ENCODE measurements at regions not wholly inside any gene's neighbourhood (a gene's known extent, or its start where the extent isn't known, plus 50 kb on each side); places are given as distances from the start of the nearest gene placed in this dataset.

DNA sequence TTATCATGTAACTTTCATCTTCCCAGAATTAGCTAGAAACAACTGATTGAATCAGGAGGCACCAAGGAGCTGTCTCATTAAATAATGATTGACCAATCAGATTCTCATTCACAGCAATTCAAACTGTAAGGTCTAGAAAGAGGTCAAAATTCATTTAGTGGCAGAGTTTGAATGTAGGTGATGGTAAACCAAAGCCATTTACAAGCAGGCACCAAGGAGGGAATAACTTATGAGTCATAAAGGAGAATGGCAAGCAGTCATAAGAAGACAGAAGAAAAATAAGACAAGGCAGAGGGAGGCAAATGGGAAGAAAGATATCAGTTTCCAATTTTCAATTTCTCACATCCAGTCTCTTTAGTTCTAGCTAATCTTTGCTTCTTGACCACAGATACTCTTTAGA, 52.9 kb upstream of the DEFB112 start:
- no peaks in the 10 kb centered on the region for H4K20me1 ChIP-seq (ENCODE audit: insufficient read depth, low read length)
- H3K79me2 ChIP-seq (ENCODE audit: low read length) = no peaks in the 10 kb centered on the region
- no peak overlapping the region for H3K4me3 ChIP-seq (ENCODE audit: low read length)
- no peaks in the 10 kb centered on the region for H3K9me3 ChIP-seq (ENCODE audit: insufficient read depth, low read length)
- no peaks in the 10 kb centered on the region for H3K27me3 ChIP-seq (ENCODE audit: low read depth, low read length)
- TF ChIP-seq EZH2phosphoT487 (IDR thresholded peaks at IDR 0.05; ENCODE audit: low read depth) = no peak
- TF ChIP-seq, protein P1, sequence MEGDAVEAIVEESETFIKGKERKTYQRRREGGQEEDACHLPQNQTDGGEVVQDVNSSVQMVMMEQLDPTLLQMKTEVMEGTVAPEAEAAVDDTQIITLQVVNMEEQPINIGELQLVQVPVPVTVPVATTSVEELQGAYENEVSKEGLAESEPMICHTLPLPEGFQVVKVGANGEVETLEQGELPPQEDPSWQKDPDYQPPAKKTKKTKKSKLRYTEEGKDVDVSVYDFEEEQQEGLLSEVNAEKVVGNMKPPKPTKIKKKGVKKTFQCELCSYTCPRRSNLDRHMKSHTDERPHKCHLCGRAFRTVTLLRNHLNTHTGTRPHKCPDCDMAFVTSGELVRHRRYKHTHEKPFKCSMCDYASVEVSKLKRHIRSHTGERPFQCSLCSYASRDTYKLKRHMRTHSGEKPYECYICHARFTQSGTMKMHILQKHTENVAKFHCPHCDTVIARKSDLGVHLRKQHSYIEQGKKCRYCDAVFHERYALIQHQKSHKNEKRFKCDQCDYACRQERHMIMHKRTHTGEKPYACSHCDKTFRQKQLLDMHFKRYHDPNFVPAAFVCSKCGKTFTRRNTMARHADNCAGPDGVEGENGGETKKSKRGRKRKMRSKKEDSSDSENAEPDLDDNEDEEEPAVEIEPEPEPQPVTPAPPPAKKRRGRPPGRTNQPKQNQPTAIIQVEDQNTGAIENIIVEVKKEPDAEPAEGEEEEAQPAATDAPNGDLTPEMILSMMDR (IDR thresholded peaks at IDR 0.05; ENCODE audit: low read depth, low read length) = no peak
- no peak overlapping the region for H2AFZ ChIP-seq (ENCODE audit: low read depth, low read length)
- no peaks in the 10 kb centered on the region for H3K4me1 ChIP-seq (ENCODE audit: low read length)
- no peak overlapping the region for H3K9ac ChIP-seq (ENCODE audit: low read length)
- no peaks in the 10 kb centered on the region for H3K36me3 ChIP-seq (replicated peaks; ENCODE audit: low read depth, low read length)
- H3K27ac ChIP-seq (ENCODE audit: low read length) = no peak overlapping the region
- H3K4me2 ChIP-seq (ENCODE audit: low read length) = no peak overlapping the region

DNA sequence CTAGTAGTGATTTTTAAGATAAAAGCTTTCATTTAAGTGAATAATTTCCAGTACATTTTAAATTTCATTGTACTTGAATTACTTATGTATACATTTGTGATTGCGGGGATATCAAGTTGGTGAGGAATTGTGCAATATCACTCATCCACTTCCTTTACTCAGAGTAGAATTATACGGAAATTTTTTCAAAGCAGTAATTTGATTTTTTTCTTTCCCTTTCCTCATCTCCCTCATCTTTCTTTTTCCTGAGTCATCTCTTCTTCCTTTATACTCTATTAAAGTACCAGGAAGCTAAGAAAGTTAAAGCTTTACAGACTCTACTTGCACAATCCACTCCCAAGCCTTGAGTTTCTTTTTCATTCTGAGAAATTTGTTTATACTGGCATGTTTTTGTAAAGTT, 60.9 kb upstream of the DEFB112 start:
- Histone ChIP-seq H2AFZ (ENCODE audit: low read depth, low read length) (no peak overlapping the region), H3K9ac (ENCODE audit: low read length) (no peak overlapping the region), H3K4me1 (ENCODE audit: low read length) (no peaks in the 10 kb centered on the region), H3K79me2 (ENCODE audit: low read length) (no peaks in the 10 kb centered on the region), H3K27ac (ENCODE audit: low read length) (no peak overlapping the region), H4K20me1 (ENCODE audit: insufficient read depth, low read length) (no peaks in the 10 kb centered on the region), H3K27me3 (ENCODE audit: low read depth, low read length) (no peaks in the 10 kb centered on the region), H3K4me3 (ENCODE audit: low read length) (no peak overlapping the region), H3K36me3 (replicated peaks; ENCODE audit: low read depth, low read length) (no peaks in the 10 kb centered on the region), H3K4me2 (ENCODE audit: low read length) (no peak overlapping the region), H3K9me3 (ENCODE audit: insufficient read depth, low read length) (no peaks in the 10 kb centered on the region)
- no peak for TF ChIP-seq EZH2phosphoT487 (IDR thresholded peaks at IDR 0.05; ENCODE audit: low read depth)
- TF ChIP-seq, protein P1 (IDR thresholded peaks at IDR 0.05; ENCODE audit: low read depth, low read length) = no peak

DNA sequence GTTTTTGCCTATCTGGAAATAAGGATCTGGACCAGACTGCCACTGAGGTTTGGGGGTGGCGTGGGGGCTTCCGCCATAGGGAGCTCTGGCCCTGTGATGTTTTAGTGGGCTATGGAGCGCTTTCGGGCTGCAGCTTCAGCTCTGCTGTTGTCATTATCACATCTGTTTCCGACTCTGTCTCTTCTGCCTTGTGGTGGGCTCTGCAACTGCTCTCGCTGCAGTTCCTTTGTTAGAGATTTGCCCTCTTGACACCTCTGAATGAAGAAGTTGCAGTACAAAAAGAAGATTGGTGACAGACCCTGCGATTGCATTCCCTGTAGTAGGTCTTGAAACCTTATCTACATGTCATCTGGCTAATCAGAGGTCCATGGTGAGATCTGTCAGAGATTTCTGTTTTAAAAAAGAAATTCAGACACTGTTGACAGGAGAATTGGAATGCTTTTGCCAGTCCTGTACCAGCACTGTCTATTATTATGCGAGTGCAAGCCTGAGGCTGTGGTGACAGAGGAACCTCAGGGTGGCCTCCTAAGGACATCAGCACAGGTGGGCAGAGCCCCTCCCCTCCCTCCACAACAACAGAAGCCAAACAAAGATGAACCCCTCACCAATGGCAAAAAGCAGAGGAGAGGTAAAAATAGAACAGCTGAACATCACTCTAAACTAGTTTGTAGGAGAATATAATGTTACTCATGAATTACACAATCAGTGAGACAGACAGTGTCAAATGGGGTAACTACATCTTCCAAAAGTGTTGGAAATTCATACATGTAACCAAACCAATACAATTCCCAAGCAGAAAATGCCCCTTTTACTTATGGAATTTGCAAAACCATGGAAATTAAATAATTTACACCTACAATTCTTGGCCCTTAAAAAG, 63.5 kb upstream of the DEFB112 start:
- Histone ChIP-seq H3K4me2 (ENCODE audit: low read length) (no peak overlapping the region), H3K36me3 (replicated peaks; ENCODE audit: low read depth, low read length) (no peaks in the 10 kb centered on the region), H3K27me3 (ENCODE audit: low read depth, low read length) (no peaks in the 10 kb centered on the region), H2AFZ (ENCODE audit: low read depth, low read length) (no peak overlapping the region), H3K27ac (ENCODE audit: low read length) (no peak overlapping the region), H3K4me1 (ENCODE audit: low read length) (no peaks in the 10 kb centered on the region), H3K9me3 (ENCODE audit: insufficient read depth, low read length) (no peaks in the 10 kb centered on the region), H3K79me2 (ENCODE audit: low read length) (no peaks in the 10 kb centered on the region), H3K4me3 (ENCODE audit: low read length) (no peak overlapping the region), H4K20me1 (ENCODE audit: insufficient read depth, low read length) (no peaks in the 10 kb centered on the region), H3K9ac (ENCODE audit: low read length) (no peak overlapping the region)
- TF ChIP-seq, protein P1 (IDR thresholded peaks at IDR 0.05; ENCODE audit: low read depth, low read length) = no peak
- no peak for TF ChIP-seq EZH2phosphoT487 (IDR thresholded peaks at IDR 0.05; ENCODE audit: low read depth)

DNA sequence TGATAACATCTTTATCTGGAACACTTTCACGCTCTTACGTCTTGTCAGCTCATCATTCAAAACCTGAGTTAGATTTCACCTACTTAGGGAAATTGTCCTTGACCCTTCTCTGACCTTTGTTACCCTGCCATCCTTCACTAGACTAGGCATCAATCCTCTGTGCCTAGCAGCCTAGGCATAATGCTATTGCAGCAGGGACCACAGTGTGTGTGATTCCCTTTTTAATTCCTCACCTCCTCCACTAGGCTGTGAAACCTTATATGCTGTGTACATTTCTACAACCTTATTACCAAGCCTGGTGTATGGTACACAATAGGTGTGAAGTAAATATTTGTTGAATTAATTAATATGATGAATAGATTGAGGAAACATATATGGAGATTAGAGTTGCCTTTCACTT, 66.7 kb upstream of the DEFB112 start:
- no peaks in the 10 kb centered on the region for H3K79me2 ChIP-seq (ENCODE audit: low read length)
- no peaks in the 10 kb centered on the region for H3K27me3 ChIP-seq (ENCODE audit: low read depth, low read length)
- H3K9me3 ChIP-seq (ENCODE audit: insufficient read depth, low read length) = no peaks in the 10 kb centered on the region
- no peak overlapping the region for H3K4me3 ChIP-seq (ENCODE audit: low read length)
- no peak overlapping the region for H3K9ac ChIP-seq (ENCODE audit: low read length)
- H3K36me3 ChIP-seq (replicated peaks; ENCODE audit: low read depth, low read length) = no peaks in the 10 kb centered on the region
- no peaks in the 10 kb centered on the region for H3K4me1 ChIP-seq (ENCODE audit: low read length)
- no peak overlapping the region for H3K27ac ChIP-seq (ENCODE audit: low read length)
- no peak overlapping the region for H2AFZ ChIP-seq (ENCODE audit: low read depth, low read length)
- TF ChIP-seq EZH2phosphoT487 (IDR thresholded peaks at IDR 0.05; ENCODE audit: low read depth) = no peak
- TF ChIP-seq, protein P1 (IDR thresholded peaks at IDR 0.05; ENCODE audit: low read depth, low read length) = no peak
- H4K20me1 ChIP-seq (ENCODE audit: insufficient read depth, low read length) = no peaks in the 10 kb centered on the region
- no peak overlapping the region for H3K4me2 ChIP-seq (ENCODE audit: low read length)
